HG02885 (cell line): ENCODE measurements at regions not wholly inside any gene's neighbourhood (a gene's known extent, or its start where the extent isn't known, plus 50 kb on each side); places are given as distances from the start of the nearest gene placed in this dataset.

Experiments
- ATAC-seq: cut with Tn5 transposase; IDR thresholded peaks from one replicate; pipeline ENCODE4 v1.9.1; 2021; ENCODE audit warnings: mild to moderate bottlenecking; ENCODE audit not compliant: unreplicated experiment, poor library complexity

- no peak for ATAC-seq
Measured at GRCh38 chr3:140809316-140809715, 131.5 kb downstream of the TRIM42 start.

- peak; percentile 98 for ATAC-seq
Measured at GRCh38 chr3:140816372-140817195, 125.1 kb upstream of the SLC25A36 start.

- ATAC-seq = no peak
Measured at GRCh38 chr3:140821493-140821892, 120.1 kb upstream of the SLC25A36 start.

DNA sequence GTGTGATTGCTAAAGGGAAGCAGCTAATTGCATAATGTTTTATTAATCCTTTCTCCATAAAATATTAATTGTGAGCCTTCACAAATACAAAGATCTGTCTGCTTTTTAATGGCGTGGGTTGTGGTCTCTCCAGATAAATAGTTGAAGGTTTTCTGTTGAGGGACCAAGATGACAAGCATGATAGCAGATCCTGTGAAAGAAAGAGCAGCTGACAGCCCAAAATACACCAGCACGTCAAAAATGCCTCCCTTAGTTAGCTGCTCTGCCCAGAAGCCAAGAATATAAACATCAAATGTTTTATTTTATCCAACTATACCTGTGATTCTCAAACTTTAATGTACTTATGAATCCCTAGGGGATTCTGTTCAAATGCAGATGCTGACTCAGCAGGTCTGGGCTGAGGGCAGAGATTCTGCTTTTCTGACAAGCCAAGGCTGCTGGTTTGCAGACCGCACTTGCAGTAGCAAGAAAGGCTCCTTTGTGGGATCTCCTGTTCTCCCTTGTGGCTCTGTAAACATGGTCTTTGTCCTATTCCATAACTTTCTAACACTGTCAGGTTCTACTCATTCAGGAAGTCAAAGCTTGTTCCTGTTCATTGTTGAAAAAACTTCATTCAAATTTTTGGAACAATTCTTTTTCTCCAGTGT, 119.1 kb upstream of the SLC25A36 start:
- no peak for ATAC-seq

- ATAC-seq = no peak
Measured at GRCh38 chr3:140823106-140823505, 118.5 kb upstream of the SLC25A36 start.

- no peak for ATAC-seq
Measured at GRCh38 chr3:140827894-140828293, 113.7 kb upstream of the SLC25A36 start.

GRCh38 chr3:140828585-140828984, 113.1 kb upstream of the SLC25A36 start:
- ATAC-seq = no peak

DNA sequence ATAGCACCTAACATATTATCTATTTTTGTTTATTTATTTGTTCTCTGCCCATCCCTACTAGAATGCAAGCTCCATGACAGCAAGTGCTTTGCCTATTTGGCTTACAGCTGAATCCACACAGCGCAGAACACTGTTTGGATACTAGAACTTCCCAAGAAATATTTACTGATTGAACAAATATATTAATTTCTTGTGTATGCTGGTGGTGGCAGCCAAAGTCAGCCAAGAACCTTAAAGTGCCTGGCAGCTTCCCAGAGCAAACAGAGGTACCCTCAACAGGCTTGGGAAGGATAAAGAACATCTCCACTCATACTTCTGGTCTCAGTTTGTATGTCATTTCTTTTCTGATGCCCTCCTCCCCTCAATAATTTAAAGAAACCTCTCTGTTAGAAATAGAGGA, 111.8 kb upstream of the SLC25A36 start:
- no peak for ATAC-seq

DNA sequence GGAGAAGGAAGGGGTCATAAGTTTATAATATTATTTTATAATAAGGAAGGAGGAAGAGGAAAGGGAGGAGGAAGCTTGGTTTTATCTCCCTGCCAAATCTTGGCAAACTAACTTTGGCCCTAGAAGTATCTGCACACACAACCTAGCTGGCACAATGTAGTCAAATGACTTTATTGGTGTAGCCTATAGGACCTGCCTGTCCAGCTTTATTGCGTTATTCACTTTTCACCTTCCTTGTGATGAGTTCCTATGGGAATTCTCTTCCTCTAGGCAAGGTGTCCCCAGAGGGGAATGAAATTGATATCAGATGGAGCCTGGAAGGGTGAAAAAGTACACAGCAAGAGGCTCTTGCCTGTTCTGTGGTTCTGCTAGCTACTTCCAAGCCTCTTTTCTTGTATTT, 111.2 kb upstream of the SLC25A36 start:
- ATAC-seq = no peak

DNA sequence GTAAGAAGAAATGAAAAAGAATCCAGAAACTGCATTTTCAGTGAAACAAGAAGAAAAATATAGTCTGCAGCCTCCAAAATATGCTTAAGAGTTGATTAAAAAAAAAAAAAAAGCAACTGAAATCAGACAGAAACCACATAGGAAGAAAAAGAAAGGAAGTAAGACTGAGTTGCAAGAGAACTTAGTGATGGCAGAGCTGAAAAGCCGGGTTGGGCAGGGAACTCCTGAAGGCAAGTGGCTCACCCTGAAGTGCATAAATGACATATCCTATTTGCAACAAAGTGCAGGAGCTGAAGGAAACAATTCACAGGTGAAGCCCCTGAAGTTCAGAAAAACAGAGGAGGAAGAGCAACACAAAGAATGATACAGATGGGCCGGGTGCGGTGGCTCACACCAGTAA, 108.8 kb upstream of the SLC25A36 start:
- ATAC-seq = no peak

GRCh38 chr3:140834266-140835037, 107.2 kb upstream of the SLC25A36 start:
- no peak for ATAC-seq

DNA sequence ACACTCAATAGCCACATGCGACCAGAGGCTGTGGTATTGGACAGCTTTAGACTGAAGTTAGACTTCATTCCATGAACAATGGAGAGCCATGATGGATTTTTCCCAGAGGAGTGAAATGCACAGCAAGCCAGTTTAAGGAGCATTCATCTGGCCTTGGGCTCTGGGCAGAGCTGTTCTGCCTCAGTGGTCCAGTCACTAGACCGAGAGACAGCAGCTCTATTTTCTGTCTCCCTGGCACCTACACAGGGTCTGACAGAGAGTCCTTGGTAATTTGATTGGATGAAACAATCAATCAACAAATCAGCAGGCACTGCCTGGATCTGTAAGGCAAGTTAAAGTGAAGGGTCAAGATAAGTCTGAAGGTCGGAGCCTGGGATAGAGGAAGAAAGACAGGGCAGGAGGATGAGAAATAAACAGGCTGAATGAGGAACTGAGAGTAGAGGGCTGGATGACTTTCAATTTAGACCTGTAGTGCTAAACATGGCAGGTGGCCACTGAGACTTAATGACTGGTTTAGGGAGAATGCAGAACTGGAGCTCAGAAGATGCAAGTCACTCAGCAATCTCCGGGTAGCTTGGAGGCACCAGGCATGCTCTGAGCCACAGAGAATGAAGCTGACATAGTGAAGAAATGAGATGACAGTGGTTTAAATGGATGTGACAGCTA, 98.5 kb upstream of the SLC25A36 start:
- peak; percentile 95 for ATAC-seq

GRCh38 chr3:140843656-140844055, 98.0 kb upstream of the SLC25A36 start:
- ATAC-seq = peak; percentile 0

DNA sequence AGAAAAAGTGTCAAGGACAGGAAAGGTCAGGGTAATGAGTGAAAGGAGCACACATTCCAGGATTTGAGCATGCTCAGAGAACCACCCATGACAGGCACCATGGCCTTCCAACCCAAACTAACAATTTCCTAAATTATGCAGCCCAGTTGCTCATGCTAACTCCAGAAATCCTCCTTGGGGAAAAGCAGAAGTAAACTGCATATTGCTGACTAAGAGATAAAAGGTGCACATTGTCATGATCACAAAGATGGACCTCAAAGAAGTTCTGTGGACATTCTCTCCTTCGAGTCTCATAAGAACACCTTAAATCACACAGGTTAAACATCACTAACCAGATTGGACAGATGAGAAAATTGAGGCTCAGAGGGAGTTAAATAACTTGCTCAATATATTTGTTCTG, 97.6 kb upstream of the SLC25A36 start:
- ATAC-seq = no peak

GRCh38 chr3:140845882-140846281, 95.8 kb upstream of the SLC25A36 start:
- peak; percentile 56 for ATAC-seq

- no peak for ATAC-seq
Measured at GRCh38 chr3:140848666-140849065, 93.0 kb upstream of the SLC25A36 start.

DNA sequence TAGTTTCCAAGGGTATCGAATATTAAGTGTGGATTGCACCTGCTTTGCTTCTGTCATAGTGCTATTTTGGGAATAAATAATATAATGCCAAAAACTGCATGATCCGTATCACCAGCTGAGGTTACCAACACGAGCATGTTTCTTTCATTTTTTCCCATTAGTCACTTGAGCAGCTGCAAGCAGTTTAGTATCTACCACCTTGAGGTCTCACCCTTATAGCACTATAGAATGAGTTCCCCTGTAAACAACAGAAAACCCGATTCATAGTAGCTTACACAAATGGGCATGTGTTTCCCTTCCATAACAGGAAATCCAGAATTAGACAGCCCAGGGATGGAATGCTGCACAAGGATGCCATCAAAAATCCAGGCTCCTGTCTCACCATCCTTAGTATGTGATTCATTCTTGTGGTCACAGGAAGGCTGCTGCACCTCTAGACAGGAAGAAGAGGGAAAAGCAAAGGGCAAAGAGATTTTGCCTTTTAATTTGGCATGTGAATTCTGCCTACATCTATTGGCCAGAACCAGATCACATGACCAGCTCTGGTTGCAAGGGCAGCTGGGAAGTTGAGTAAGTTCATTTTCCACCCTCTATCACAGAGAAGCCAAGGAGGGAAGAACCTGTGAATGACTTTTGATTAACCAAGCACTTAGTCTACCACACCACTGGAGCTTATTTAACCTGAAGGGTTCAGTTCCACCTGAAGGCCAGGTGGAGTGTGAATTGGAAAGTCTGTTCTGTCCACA, 91.3 kb upstream of the SLC25A36 start:
- ATAC-seq = no peak

GRCh38 chr3:140854961-140855360, 86.7 kb upstream of the SLC25A36 start:
- no peak for ATAC-seq

GRCh38 chr3:140856905-140857304, 84.7 kb upstream of the SLC25A36 start:
- no peak for ATAC-seq

DNA sequence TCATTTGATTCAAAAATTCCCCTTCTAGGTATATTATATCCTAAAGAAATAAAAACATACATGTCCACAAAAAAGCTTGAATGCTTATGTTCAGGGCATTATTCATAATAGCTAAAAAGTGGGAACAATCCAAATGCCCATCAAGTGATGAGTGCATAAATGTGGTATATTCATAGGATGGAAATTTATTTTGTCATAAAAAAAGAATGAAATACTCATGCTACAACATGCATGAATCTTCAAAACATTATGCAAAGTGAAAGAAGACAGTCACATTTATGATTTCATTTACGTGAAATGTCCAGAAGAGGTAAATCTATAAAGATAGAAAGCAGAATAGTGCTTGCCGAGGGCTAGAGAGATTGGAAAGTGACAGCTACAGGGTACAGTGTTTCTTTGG, 83.6 kb upstream of the SLC25A36 start:
- no peak for ATAC-seq
